K562 (cell line): ENCODE measurements at regions not wholly inside any gene's neighbourhood (a gene's known extent, or its start where the extent isn't known, plus 50 kb on each side); places are given as distances from the start of the nearest gene placed in this dataset.

Source experiments
- ATAC-seq: fragments of 200-7000 bp; cut with Tn5 transposase; 3 replicates; pipeline ENCODE4 v1.9.1; 2020; ENCODE audit warnings: moderate library complexity
- BruUV-seq: library from RNA; stranded (reverse); fragments of 400-500 nt; replicated peaks from 2 replicates; lab custom pipeline; 2021; lab: Mats Ljungman, UMichigan
- CTCF ChIA-PET: fragments of 300-600 bp; formaldehyde crosslinking; extraction: SDS; loops from one replicate; lab custom pipeline; 2021; ENCODE audit warnings: low intra/inter-chr PET ratio; lab: Yijun Ruan, JAX
- POLR2A ChIA-PET: fragments of 300-600, 350-650 bp; sonication (Branson Sonifier 250); formaldehyde crosslinking; extraction: SDS; loops from one replicate; lab custom pipeline; 2021; ENCODE audit warnings: antibody characterized with exemption, inconsistent platforms; lab: Yijun Ruan, JAX
- DNase-seq, 4 experiments: peaks; one replicate each; pipeline versions ENCODE4 v3.0.0 to v3.0.0-alpha.2; 2011 to 2018; ENCODE audit warnings: low spot score in 3 of 4, mixed read lengths in 3 of 4; ENCODE audit errors: extremely low read depth in 1 of 4
- FAIRE-seq: peaks from 2 replicates; lab custom pipeline; 2011; peaks lifted over from hg19 to GRCh38; lab: Jason Lieb, UNC
- H2AFZ ChIP-seq: 2 replicates; pipeline ENCODE4 v1.6.0; 2011; ENCODE audit warnings: low read depth, low read length, control low read depth, inconsistent platforms
- H3K27ac ChIP-seq: fragments of 200-600 bp; 3 replicates; pipeline ENCODE4 v1.8.0; 2011; ENCODE audit warnings: low read depth, mild to moderate bottlenecking, control low read depth, inconsistent platforms, low read length, moderate library complexity, mixed read lengths; ENCODE audit errors: extremely low read depth
- H3K27me3 ChIP-seq, 2 experiments: fragments of 300-600 bp in 1 of 2; 2 replicates in 1 of 2; 3 replicates in 1 of 2; pipeline versions ENCODE4 v1.6.0 to v1.8.0; 2011; ENCODE audit warnings: inconsistent platforms in 2 of 2, low read length in 2 of 2, mild to moderate bottlenecking in 1 of 2, mixed read lengths in 1 of 2, moderate library complexity in 1 of 2; ENCODE audit not compliant: control insufficient read depth in 2 of 2, insufficient read depth in 2 of 2
- H3K36me3 ChIP-seq: fragments of 300-600 bp; 3 replicates; pipeline ENCODE4 v1.8.0; 2011; ENCODE audit warnings: mild to moderate bottlenecking, low read length, inconsistent platforms; ENCODE audit not compliant: control insufficient read depth, insufficient read depth
- H3K4me1 ChIP-seq, 2 experiments: fragments of 200-600 bp in 1 of 2; replicated peaks in 1 of 2; 2 replicates in 1 of 2; 3 replicates in 1 of 2; pipeline versions ENCODE4 v1.5.1 to v1.8.0; 2011; ENCODE audit warnings: inconsistent platforms in 2 of 2, low read length in 2 of 2, mild to moderate bottlenecking in 1 of 2, mixed read lengths in 1 of 2, moderate library complexity in 1 of 2; ENCODE audit not compliant: control insufficient read depth in 2 of 2, insufficient read depth in 2 of 2
- H3K4me2 ChIP-seq: 2 replicates; pipeline ENCODE4 v1.6.1; 2011; ENCODE audit warnings: low read length, control low read depth, inconsistent platforms, mixed read lengths; ENCODE audit not compliant: insufficient read depth
- H3K4me3 ChIP-seq: fragments of 200-600 bp; sonication (generic), shearing (Covaris generic); 2 replicates; pipeline ENCODE4 v1.5.1; 2016; ENCODE audit warnings: control low read depth, inconsistent platforms
- H3K79me2 ChIP-seq: fragments of 200-600 bp; 3 replicates; pipeline ENCODE4 v1.8.0; 2011; ENCODE audit warnings: low read length, inconsistent platforms; ENCODE audit not compliant: control insufficient read depth, insufficient read depth
- H3K9ac ChIP-seq, 2 experiments: 2 replicates each; pipeline versions ENCODE4 v1.6.0 to v1.6.1; 2011; ENCODE audit warnings: low read depth in 2 of 2, low read length in 2 of 2, control low read depth in 1 of 2, inconsistent platforms in 1 of 2, mild to moderate bottlenecking in 1 of 2, mixed read lengths in 1 of 2; ENCODE audit not compliant: insufficient read depth in 1 of 2
- H3K9me1 ChIP-seq: one replicate; pipeline ENCODE4 v1.6.0; 2011; ENCODE audit warnings: inconsistent platforms, mild to moderate bottlenecking, low read length, moderate library complexity; ENCODE audit not compliant: control insufficient read depth, insufficient read depth
- H3K9me3 ChIP-seq: replicated peaks from 2 replicates; pipeline ENCODE4 v1.5.1; 2011; ENCODE audit warnings: low read depth, low read length, inconsistent platforms; ENCODE audit not compliant: control insufficient read depth, insufficient read depth
- H4K20me1 ChIP-seq: replicated peaks from 2 replicates; pipeline ENCODE4 v1.6.1; 2011; ENCODE audit warnings: low read length, inconsistent platforms, mixed read lengths; ENCODE audit not compliant: control insufficient read depth, insufficient read depth
- BACH1 ChIP-seq: fragments of 200-800 bp; sonication (Bioruptor generic); IDR thresholded peaks from 2 replicates; pipeline ENCODE4 v1.6.1; 2016; ENCODE audit warnings: missing genetic modification characterization, missing compliant biosample characterization
- FOXP1 ChIP-seq: sonication (generic); formaldehyde crosslinking; IDR thresholded peaks from 2 replicates; pipeline ENCODE4 v1.8.0; 2022; ENCODE audit warnings: mild to moderate bottlenecking, missing genetic modification reagents
- HES1 ChIP-seq: fragments of 450-650 bp; IDR thresholded peaks from 2 replicates; pipeline ENCODE4 v1.6.1; 2016; ENCODE audit warnings: low read depth, mild to moderate bottlenecking, moderate library complexity
- MITF ChIP-seq: IDR thresholded peaks from 2 replicates; pipeline ENCODE4 v1.6.1; 2014; ENCODE audit warnings: antibody characterized with exemption
- MYC ChIP-seq, 2 experiments: fragments of 250-450 bp in 1 of 2; sonication (Bioruptor Pico) in 1 of 2; IDR thresholded peaks; 2 replicates each; pipeline versions ENCODE4 v1.5.1 to v1.6.1; 2012 to 2021; ENCODE audit warnings: low read depth in 2 of 2, borderline replicate concordance in 1 of 2, improper control_type of control experiment in 1 of 2, low read length in 1 of 2, mild to moderate bottlenecking in 1 of 2, moderate library complexity in 1 of 2
- SIX5 ChIP-seq, 2 experiments: IDR thresholded peaks; 2 replicates each; pipeline ENCODE4 v1.6.1; 2011; ENCODE audit warnings: low read length in 2 of 2, borderline replicate concordance in 1 of 2, low read depth in 1 of 2, mild to moderate bottlenecking in 1 of 2, moderate library complexity in 1 of 2; ENCODE audit not compliant: insufficient read depth in 1 of 2
- ZBTB40 ChIP-seq, 2 experiments: fragments of 450-650 bp in 1 of 2; sonication (generic) in 1 of 2; formaldehyde crosslinking in 1 of 2; IDR thresholded peaks; 2 replicates each; pipeline versions ENCODE4 v1.7.1 to v1.9.0; 2016 to 2022; ENCODE audit warnings: inconsistent platforms in 1 of 2, mild to moderate bottlenecking in 1 of 2, missing genetic modification reagents in 1 of 2
- ZNF408 ChIP-seq: fragments of 250-450 bp; sonication (Bioruptor Pico); IDR thresholded peaks from 2 replicates; pipeline ENCODE4 v1.4.0; 2020; ENCODE audit warnings: low read depth, mild to moderate bottlenecking, moderate library complexity
- ZNF507 ChIP-seq: conservative IDR thresholded peaks from 2 replicates; pipeline ENCODE4 v1.6.1; 2017; ENCODE audit warnings: missing genetic modification characterization, missing compliant biosample characterization
- WGBS: fragments of 100-300 bp; shearing (Covaris generic); methylation state at CpG from one replicate; pipeline ENCODE4 v1.1.6; 2016; ENCODE audit warnings: low coverage, mixed read lengths; ENCODE audit not compliant: insufficient coverage; ENCODE audit errors: missing lambda C conversion rate; 5-methylcytosine and 5-hydroxymethylcytosine counted together
- in situ Hi-C: fragments of 300-500 bp; cut with MboI; formaldehyde crosslinking; loops from 4 replicates; pipeline ENCODE4 v1.15.0; 2018; ENCODE audit warnings: inconsistent platforms, mixed read lengths
- intact Hi-C: fragments of 100-400 bp; cut with micrococcal nuclease; formaldehyde crosslinking; loops from 2 replicates; pipeline ENCODE4 v1.14.2; 2022

- no peak overlapping the region for H3K4me2 ChIP-seq
- no peak overlapping the region for H3K9ac ChIP-seq
- no peak overlapping the region for H2AFZ ChIP-seq
- intact Hi-C loops = no loop called here
- WGBS = 0% methylated on average over 3 of the region's 3 CpGs
- H4K20me1 ChIP-seq = no peaks in the 10 kb centered on the region
- CTCF ChIA-PET = no interaction called here
- no peaks in the 10 kb centered on the region for H3K9me3 ChIP-seq
- no peaks in the 10 kb centered on the region for H3K27me3 ChIP-seq
- H3K27ac ChIP-seq = no peak overlapping the region
- ATAC-seq (no peak), FAIRE-seq (no peak), DNase-seq (no peak)
- H3K9me1 ChIP-seq = no peaks in the 10 kb centered on the region
- no peaks in the 10 kb centered on the region for H3K36me3 ChIP-seq
- no peak overlapping the region for H3K4me3 ChIP-seq
- no peaks in the 10 kb centered on the region for H3K4me1 ChIP-seq
- POLR2A ChIA-PET = no interaction called here
- no peaks in the 10 kb centered on the region for H3K79me2 ChIP-seq
- in situ Hi-C loops = no loop called here
- no TSS peak for BruUV-seq
- TF ChIP-seq ZBTB40 (IDR thresholded peaks at IDR 0.05) = no peak
- TF ChIP-seq ZBTB40 (CRISPR knock-in tag; IDR thresholded peaks at IDR 0.05) = no peak
- no peak for TF ChIP-seq BACH1 (tag)
- no peak for TF ChIP-seq MYC (IDR thresholded peaks at IDR 0.05; ENCODE audit: low read depth, low read length)
- TF ChIP-seq MYC (CRISPR knock-in tag; IDR thresholded peaks at IDR 0.05; ENCODE audit: borderline replicate concordance, low read depth) = no peak
- no peak for TF ChIP-seq HES1
- no peak for TF ChIP-seq FOXP1 (CRISPR knock-in tag)
- TF ChIP-seq ZNF408 (CRISPR knock-in tag) = no peak
- no peak for TF ChIP-seq MITF
- TF ChIP-seq SIX5 (IDR thresholded peaks at IDR 0.05; ENCODE audit: borderline replicate concordance in 1 of 2, insufficient read depth in 1 of 2, low read depth in 1 of 2, low read length in 2 of 2) = no peak
- TF ChIP-seq ZNF507 (tag) = no peak
Observed at GRCh38 chr5:39648085-39648847, 223.5 kb upstream of the DAB2 start.
